Neural cell (in vitro differentiated cells): ENCODE measurements at regions not wholly inside any gene's neighbourhood (a gene's known extent, or its start where the extent isn't known, plus 50 kb on each side); places are given as distances from the start of the nearest gene placed in this dataset.

ENCODE experiments used
- CTCF ChIP-seq: fragments of 450-650 bp; IDR thresholded peaks from 2 replicates; pipeline ENCODE4 v1.5.1; 2014; ENCODE audit warnings: antibody characterized with exemption, mild to moderate bottlenecking, moderate library complexity; ENCODE audit not compliant: poor library complexity, severe bottlenecking
- EP300 ChIP-seq: fragments of 450-650 bp; conservative IDR thresholded peaks from 2 replicates; pipeline ENCODE4 v1.6.1; 2014; ENCODE audit warnings: antibody characterized with exemption, mild to moderate bottlenecking, moderate library complexity; ENCODE audit not compliant: poor library complexity, severe bottlenecking
- EZH2 ChIP-seq: fragments of 200-600, 300-800 bp; shearing (Covaris generic), sonication (generic); IDR thresholded peaks from 2 replicates; pipeline ENCODE4 v1.6.1; 2014; ENCODE audit warnings: antibody characterized with exemption, low read length, borderline replicate concordance, mild to moderate bottlenecking; ENCODE audit not compliant: insufficient read depth, poor library complexity, severe bottlenecking
- MXI1 ChIP-seq: fragments of 450-650 bp; conservative IDR thresholded peaks from 2 replicates; pipeline ENCODE4 v1.6.1; 2014; ENCODE audit warnings: antibody characterized with exemption, mild to moderate bottlenecking; ENCODE audit not compliant: poor library complexity, severe bottlenecking
- POLR2AphosphoS5 ChIP-seq: IDR thresholded peaks from 2 replicates; pipeline ENCODE4 v1.6.1; 2012
- RAD21 ChIP-seq: fragments of 450-650 bp; conservative IDR thresholded peaks from 2 replicates; pipeline ENCODE4 v1.6.1; 2014; ENCODE audit warnings: antibody characterized with exemption, mild to moderate bottlenecking, moderate library complexity
- REST ChIP-seq: IDR thresholded peaks from 2 replicates; pipeline ENCODE4 v1.6.1; 2012; ENCODE audit warnings: borderline replicate concordance
- SMC3 ChIP-seq: fragments of 450-650 bp; conservative IDR thresholded peaks from 2 replicates; pipeline ENCODE4 v1.6.1; 2014; ENCODE audit warnings: antibody characterized with exemption, mild to moderate bottlenecking, moderate library complexity; ENCODE audit not compliant: poor library complexity
- TAF1 ChIP-seq: IDR thresholded peaks from 2 replicates; pipeline ENCODE4 v1.6.1; 2012; ENCODE audit warnings: low read depth

- TF ChIP-seq CTCF, result no peak
- TF ChIP-seq POLR2AphosphoS5, result no peak
- no peak for TF ChIP-seq EP300
- TF ChIP-seq RAD21, result no peak
- no peak for TF ChIP-seq REST
- TF ChIP-seq TAF1, result no peak
- no peak for TF ChIP-seq MXI1
- no peak for TF ChIP-seq SMC3
- no peak for TF ChIP-seq EZH2
Observed at GRCh38 chr3:57004229-57004628, 56.2 kb upstream of the SPATA12 start.
